HepG2 (cell line): ENCODE measurements at regions not wholly inside any gene's neighbourhood (a gene's known extent, or its start where the extent isn't known, plus 50 kb on each side); places are given as distances from the start of the nearest gene placed in this dataset.

Experiments
- ATAC-seq: fragments of 200-7000 bp; cut with Tn5 transposase; 3 replicates; pipeline ENCODE4 v1.9.1; 2020; ENCODE audit warnings: mild to moderate bottlenecking, moderate library complexity
- BruUV-seq: library from RNA; stranded (reverse); fragments of 400-500 nt; replicated peaks from 2 replicates; lab custom pipeline; 2021; lab: Mats Ljungman, UMichigan
- CTCF ChIA-PET: fragments of 300-600 bp; formaldehyde crosslinking; extraction: SDS; loops from one replicate; lab custom pipeline; 2021; ENCODE audit warnings: low total read pairs, inconsistent platforms, low intra/inter-chr PET ratio; lab: Yijun Ruan, JAX
- POLR2A ChIA-PET: fragments of 350-600 bp; sonication (Branson Sonifier 250); formaldehyde crosslinking; loops from one replicate; lab custom pipeline; 2020; ENCODE audit warnings: antibody characterized with exemption, inconsistent platforms; lab: Yijun Ruan, JAX
- DNase-seq: peaks from one replicate; pipeline ENCODE4 v3.0.0-alpha.2; 2015; ENCODE audit warnings: low spot score
- FAIRE-seq: peaks from 3 replicates; lab custom pipeline; 2011; peaks lifted over from hg19 to GRCh38; lab: Jason Lieb, UNC
- H2AFZ ChIP-seq: one replicate; pipeline ENCODE4 v1.6.1; 2011; ENCODE audit warnings: low read length, inconsistent platforms
- H3K27ac ChIP-seq: fragments of 300-600 bp; 3 replicates; pipeline ENCODE4 v1.8.0; 2011; ENCODE audit warnings: mixed run types, mild to moderate bottlenecking, mixed read lengths, low read length, inconsistent platforms; ENCODE audit not compliant: insufficient read depth; ENCODE audit errors: extremely low read length
- H3K27me3 ChIP-seq, 2 experiments: fragments of 200-600 bp in 1 of 2; 2 replicates in 1 of 2; 3 replicates in 1 of 2; pipeline versions ENCODE4 v1.6.0 to v1.8.0; 2011; ENCODE audit warnings: low read length in 2 of 2, mild to moderate bottlenecking in 2 of 2, moderate library complexity in 2 of 2, inconsistent platforms in 1 of 2; ENCODE audit not compliant: insufficient read depth in 2 of 2, control insufficient read depth in 1 of 2
- H3K36me3 ChIP-seq, 2 experiments: fragments of 200-600 bp in 1 of 2; replicated peaks in 1 of 2; 2 replicates in 1 of 2; 3 replicates in 1 of 2; pipeline versions ENCODE4 v1.5.1 to v1.8.0; 2011; ENCODE audit warnings: low read length in 2 of 2, inconsistent platforms in 1 of 2; ENCODE audit not compliant: insufficient read depth in 2 of 2, control insufficient read depth in 1 of 2
- H3K4me1 ChIP-seq: 2 replicates; pipeline ENCODE4 v1.5.1; 2012; ENCODE audit warnings: low read length, inconsistent platforms; ENCODE audit not compliant: insufficient read depth
- H3K4me2 ChIP-seq: 2 replicates; pipeline ENCODE4 v1.6.0; 2011; ENCODE audit warnings: low read depth, low read length, inconsistent platforms
- H3K4me3 ChIP-seq, 3 experiments: fragments of 200-600 bp in 1 of 3; sonication (generic), shearing (Covaris generic) in 1 of 3; replicated peaks in 1 of 3; 2 replicates each; pipeline ENCODE4 v1.5.1; 2011 to 2016; ENCODE audit warnings: low read length in 3 of 3, inconsistent platforms in 2 of 3, low read depth in 2 of 3, mild to moderate bottlenecking in 2 of 3, control low read depth in 1 of 3, mixed read lengths in 1 of 3; ENCODE audit not compliant: insufficient read depth in 1 of 3
- H3K79me2 ChIP-seq: one replicate; pipeline ENCODE4 v1.6.1; 2011; ENCODE audit warnings: low read length, inconsistent platforms; ENCODE audit not compliant: insufficient read depth
- H3K9ac ChIP-seq: 2 replicates; pipeline ENCODE4 v1.6.0; 2011; ENCODE audit warnings: mild to moderate bottlenecking, low read depth, low read length, inconsistent platforms; ENCODE audit not compliant: insufficient read depth
- H3K9me3 ChIP-seq: 2 replicates; pipeline ENCODE4 v1.5.1; 2012; ENCODE audit warnings: mild to moderate bottlenecking, low read length
- H4K20me1 ChIP-seq: 2 replicates; pipeline ENCODE4 v1.6.0; 2011; ENCODE audit warnings: inconsistent platforms, mild to moderate bottlenecking, low read length, moderate library complexity; ENCODE audit not compliant: insufficient read depth
- AGO2 ChIP-seq: fragments of 200-400 bp; formaldehyde crosslinking; optimal IDR thresholded peaks from 2 replicates; pipeline ENCODE3; 2017; ENCODE audit warnings: mild to moderate bottlenecking, low read depth, low read length, moderate library complexity
- ATF6 ChIP-seq: sonication (generic); formaldehyde crosslinking; conservative IDR thresholded peaks from 2 replicates; pipeline ENCODE4 v1.4.0; 2020; ENCODE audit warnings: missing genetic modification reagents
- HMGXB4 ChIP-seq, 2 experiments: sonication (generic) in 1 of 2; formaldehyde crosslinking in 1 of 2; IDR thresholded peaks; 2 replicates each; pipeline versions ENCODE4 v1.4.0 to v1.6.1; 2018 to 2020; ENCODE audit warnings: missing genetic modification reagents in 2 of 2, borderline replicate concordance in 1 of 2, low read depth in 1 of 2, mild to moderate bottlenecking in 1 of 2, missing biosample characterization in 1 of 2
- JUND ChIP-seq: sonication (generic); formaldehyde crosslinking; IDR thresholded peaks from 2 replicates; pipeline ENCODE4 v1.8.0; 2022; ENCODE audit warnings: mild to moderate bottlenecking, missing genetic modification reagents
- RBFOX2 ChIP-seq: fragments of 200-400 bp; formaldehyde crosslinking; IDR thresholded peaks from 2 replicates; pipeline ENCODE4 v1.6.1; 2017; ENCODE audit warnings: low read depth, mild to moderate bottlenecking, low read length
- SUZ12 ChIP-seq: fragments of 150-350 bp; IDR thresholded peaks from 2 replicates; pipeline ENCODE4 v1.6.1; 2014; ENCODE audit warnings: low read depth, low read length
- TIGD3 ChIP-seq: sonication (generic); formaldehyde crosslinking; IDR thresholded peaks from 2 replicates; pipeline ENCODE4 v1.5.1; 2020; ENCODE audit warnings: mild to moderate bottlenecking, missing genetic modification reagents, borderline replicate concordance
- ZNF292 ChIP-seq: sonication (generic); formaldehyde crosslinking; IDR thresholded peaks from 2 replicates; pipeline ENCODE4 v1.8.1; 2022; ENCODE audit warnings: mild to moderate bottlenecking, low read depth, missing genetic modification reagents, borderline replicate concordance
- ZXDC ChIP-seq: sonication (generic); formaldehyde crosslinking; IDR thresholded peaks from 2 replicates; pipeline ENCODE4 v1.5.0; 2020; ENCODE audit warnings: mild to moderate bottlenecking, missing genetic modification reagents
- WGBS: methylation state at CpG from one replicate; pipeline ENCODE4 v1.1.6; 2017; ENCODE audit warnings: low lambda C conversion rate; 5-methylcytosine and 5-hydroxymethylcytosine counted together
- in situ Hi-C: cut with HindIII; loops from 2 replicates; pipeline ENCODE4 v1.10.0; 2017; ENCODE audit warnings: low pct_unique_long_range_greater_than_20kb; ENCODE audit not compliant: extremely low pct_ligation_motif_present
- intact Hi-C: fragments of 100-400 bp; cut with micrococcal nuclease; formaldehyde crosslinking; loops from one replicate; pipeline ENCODE4 v1.10.0; 2022; ENCODE audit not compliant: unreplicated experiment

GRCh38 chr2:147485210-147485851, 359.5 kb upstream of the ACVR2A start:
- TF ChIP-seq RBFOX2 (no peak), TIGD3 (CRISPR knock-in tag) (no peak), ATF6 (CRISPR knock-in tag) (no peak)
- Histone ChIP-seq H3K36me3 (no peaks in the 10 kb centered on the region), H3K27me3 (no peaks in the 10 kb centered on the region), H4K20me1 (no peaks in the 10 kb centered on the region), H3K4me2 (no peak overlapping the region), H3K27ac (no peak overlapping the region), H3K79me2 (no peaks in the 10 kb centered on the region), H3K9me3 (no peaks in the 10 kb centered on the region), H3K4me1 (no peaks in the 10 kb centered on the region), H3K9ac (no peak overlapping the region), H2AFZ (no peak overlapping the region), H3K4me3 (no peak overlapping the region)
- no TSS peak for BruUV-seq
- in situ Hi-C loops (no loop called here), intact Hi-C loops (loop anchor here (10.0 kb wide), 1 partner anchor 429 kb away; no protein-coding TSS in a partner anchor)
- no peak for DNase-seq
- ATAC-seq, result no peak
- ChIA-PET CTCF (no interaction called here), POLR2A (no interaction called here)
- FAIRE-seq, result no peak

GRCh38 chr2:147483911-147484310, 360.9 kb upstream of the ACVR2A start:
- H3K36me3 ChIP-seq, result no peaks in the 10 kb centered on the region
- CTCF ChIA-PET, result no interaction called here
- POLR2A ChIA-PET, result no interaction called here
- no peak for DNase-seq
- no peak for FAIRE-seq
- intact Hi-C loops (loop anchor here (10.0 kb wide), 1 partner anchor 431 kb away; no protein-coding TSS in a partner anchor), in situ Hi-C loops (no loop called here)
- no peak overlapping the region for H3K27ac ChIP-seq
- 2% methylated on average over 3 of the region's 3 CpGs for WGBS
- H4K20me1 ChIP-seq, result no peaks in the 10 kb centered on the region
- ATAC-seq, result no peak
- H3K79me2 ChIP-seq, result no peaks in the 10 kb centered on the region
- no peak overlapping the region for H3K9ac ChIP-seq
- no peaks in the 10 kb centered on the region for H3K9me3 ChIP-seq
- no peaks in the 10 kb centered on the region for H3K4me1 ChIP-seq
- BruUV-seq, result no TSS peak
- H3K4me3 ChIP-seq, result no peak overlapping the region
- no peak overlapping the region for H3K4me2 ChIP-seq
- no peak overlapping the region for H2AFZ ChIP-seq
- no peaks in the 10 kb centered on the region for H3K27me3 ChIP-seq
- TF ChIP-seq AGO2 (no peak), ZNF292 (CRISPR knock-in tag) (no peak), ZXDC (no peak), HMGXB4 (CRISPR knock-in tag; IDR thresholded peaks at IDR 0.05; ENCODE audit: borderline replicate concordance in 1 of 2, low read depth in 1 of 2) (no peak), SUZ12 (no peak), JUND (CRISPR knock-in tag) (no peak)
